Skin epidermis (tissue), 12 donors: ENCODE measurements at regions not wholly inside any gene's neighbourhood (a gene's known extent, or its start where the extent isn't known, plus 50 kb on each side); places are given as distances from the start of the nearest gene placed in this dataset.
"Not testable (repeated sequence)": the region's sequence is repeated elsewhere in the genome, so short reads cannot be mapped to it uniquely, and the experiment has no call there.

ENCODE experiments used
- H3K27ac ChIP-seq, 21 experiments: fragments of 200-600 bp; sonication (generic) in 11 of 21; one replicate each; pipeline ENCODE4 v1.5.0; 2020; ENCODE audit warnings: mild to moderate bottlenecking in 3 of 21, inconsistent platforms in 2 of 21, moderate library complexity in 2 of 21
- H3K4me3 ChIP-seq, 7 experiments: fragments of 200-600 bp; sonication (generic) in 2 of 7; one replicate each; pipeline ENCODE4 v1.5.0; 2020; ENCODE audit warnings: inconsistent platforms in 2 of 7, mild to moderate bottlenecking in 2 of 7, moderate library complexity in 1 of 7

DNA sequence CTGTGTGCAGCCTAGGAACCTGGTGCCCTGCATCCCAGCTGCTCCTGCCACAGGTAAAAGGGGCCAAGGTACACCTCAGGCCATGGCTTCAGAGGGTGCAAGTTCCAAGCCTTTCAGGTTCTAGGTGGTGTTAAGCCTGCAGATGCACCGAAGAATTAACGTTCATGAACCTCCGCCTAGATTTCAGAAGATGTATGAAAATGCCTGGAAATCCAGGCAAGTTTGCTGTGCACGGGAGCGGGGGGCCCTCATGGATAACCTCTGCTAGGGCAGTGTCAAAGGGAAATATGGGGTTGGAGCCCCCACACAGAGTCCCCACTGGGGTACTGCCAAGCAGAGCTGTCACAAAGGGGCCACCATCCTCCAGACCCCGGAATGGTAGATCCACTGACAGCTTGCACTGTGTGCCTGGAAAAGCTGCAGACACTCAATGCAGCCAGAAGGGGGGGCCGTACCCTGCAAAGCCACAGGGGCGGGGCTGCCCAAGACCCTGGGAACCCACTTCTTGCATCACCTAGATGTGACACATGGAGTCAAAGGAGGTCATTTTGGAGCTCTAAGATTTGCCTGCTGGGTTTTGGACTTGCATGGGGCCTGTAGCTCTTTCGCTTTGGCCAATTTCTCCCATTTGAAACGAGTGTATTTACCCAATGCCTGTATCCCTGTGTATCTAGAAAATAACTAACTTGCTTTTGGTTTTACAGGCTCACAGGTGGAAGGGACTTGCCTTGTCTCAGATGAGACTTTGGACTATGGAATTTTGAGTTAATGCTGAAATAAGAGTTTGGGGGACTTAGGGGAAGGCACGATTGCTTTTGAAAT is 145.2 kb upstream of the C1QTNF3 start:
- H3K27ac ChIP-seq, H3K4me3 ChIP-seq: not testable (repeated sequence)

DNA sequence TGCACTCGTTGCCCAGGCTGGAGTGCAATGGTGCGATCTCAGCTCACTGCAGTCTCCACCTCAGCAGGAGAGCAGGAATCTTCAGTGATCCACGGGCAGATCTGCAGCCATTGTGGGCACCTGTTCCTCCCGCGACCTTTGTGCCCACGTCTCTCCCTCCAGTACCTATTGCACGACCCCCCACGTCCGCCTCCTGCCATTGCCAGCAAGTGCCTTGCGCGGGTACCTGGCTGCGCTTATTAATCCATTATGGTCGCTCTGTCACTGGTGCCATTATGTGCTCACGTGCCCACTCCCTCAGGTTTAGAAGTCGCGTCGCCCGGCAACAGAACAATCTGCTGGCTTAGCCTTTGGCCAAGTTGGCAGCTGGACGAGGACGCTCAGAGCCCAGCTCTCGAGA is 146.2 kb upstream of the C1QTNF3 start:
- H3K27ac ChIP-seq, H3K4me3 ChIP-seq: not testable (repeated sequence)

DNA sequence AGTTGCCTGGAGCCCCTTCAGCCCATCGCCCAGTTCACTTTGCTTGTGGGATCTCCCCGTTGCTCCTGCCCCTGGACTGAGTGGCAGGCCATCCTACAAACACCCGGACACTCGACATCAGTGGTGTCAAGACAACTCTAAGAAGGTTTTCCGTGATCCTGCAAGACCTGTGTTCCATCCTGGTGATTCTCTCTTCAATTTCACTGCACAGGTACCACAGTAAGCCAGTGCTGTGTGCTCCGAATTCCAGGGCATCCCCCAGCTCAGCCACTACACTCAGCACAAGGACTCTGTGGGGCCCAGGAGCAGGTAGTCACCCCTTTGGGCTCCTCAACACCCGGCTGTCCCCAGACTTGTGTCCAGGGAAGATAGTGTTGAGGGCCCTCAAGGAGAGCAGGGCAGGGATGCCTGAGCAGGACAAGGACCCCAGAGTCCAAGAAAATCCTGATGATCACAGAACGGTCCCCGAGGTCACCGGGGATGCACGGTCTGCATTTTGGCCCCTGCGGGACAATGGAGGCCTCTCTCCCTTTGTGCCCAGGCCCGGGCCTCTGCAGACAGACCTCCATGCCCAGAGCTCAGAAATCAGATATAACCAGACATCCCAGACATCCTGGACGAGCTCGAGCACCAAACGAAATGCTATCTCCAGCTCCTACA is 146.9 kb upstream of the C1QTNF3 start:
- not testable (repeated sequence) for H3K4me3 ChIP-seq, H3K27ac ChIP-seq

DNA sequence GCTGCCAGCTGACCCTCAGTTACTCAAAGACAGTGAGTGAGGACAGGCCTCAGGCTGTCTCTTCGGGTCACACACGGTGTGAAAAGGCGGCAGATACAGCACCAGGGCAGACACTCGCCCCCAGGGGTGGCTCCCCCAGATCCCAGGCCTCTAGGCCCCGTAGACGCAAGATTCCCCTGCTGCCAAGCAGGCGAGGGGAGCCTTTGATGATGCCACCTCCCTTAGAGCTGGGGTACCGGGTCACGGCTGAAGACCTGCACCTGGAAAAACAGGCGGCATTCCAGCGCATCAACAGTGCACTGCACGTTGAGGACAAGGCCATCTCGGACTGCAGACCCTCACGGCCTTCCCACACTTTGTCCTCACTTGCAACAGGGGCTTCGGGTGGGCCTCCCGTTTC is 147.5 kb upstream of the C1QTNF3 start:
- not testable (repeated sequence) for H3K27ac ChIP-seq

DNA sequence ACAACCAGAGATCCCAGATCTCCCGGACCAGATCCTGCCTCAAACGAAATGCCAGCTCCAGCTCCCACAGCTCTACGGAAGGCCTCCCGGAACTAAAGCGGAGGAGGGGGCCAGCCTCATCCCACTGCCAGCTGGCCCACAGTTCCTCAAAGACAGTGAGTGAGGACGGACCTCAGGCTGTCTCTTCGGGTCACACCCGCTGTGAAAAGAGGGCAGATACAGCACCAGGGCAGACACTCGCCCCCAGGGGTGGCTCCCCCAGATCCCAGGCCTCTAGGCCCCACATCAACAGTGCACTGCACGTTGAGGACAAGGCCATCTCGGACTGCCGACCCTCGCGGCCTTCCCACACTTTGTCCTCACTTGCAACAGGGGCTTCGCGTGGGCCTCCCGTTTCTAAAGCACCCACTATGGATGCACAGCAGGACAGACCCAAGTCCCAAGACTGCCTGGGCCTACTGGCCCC is 148.3 kb upstream of the C1QTNF3 start:
- H3K27ac ChIP-seq, H3K4me3 ChIP-seq: not testable (repeated sequence)

More for the DNA sequence above, 147.5 kb upstream of the C1QTNF3 start:
- H3K4me3 ChIP-seq, result not testable (repeated sequence)

DNA sequence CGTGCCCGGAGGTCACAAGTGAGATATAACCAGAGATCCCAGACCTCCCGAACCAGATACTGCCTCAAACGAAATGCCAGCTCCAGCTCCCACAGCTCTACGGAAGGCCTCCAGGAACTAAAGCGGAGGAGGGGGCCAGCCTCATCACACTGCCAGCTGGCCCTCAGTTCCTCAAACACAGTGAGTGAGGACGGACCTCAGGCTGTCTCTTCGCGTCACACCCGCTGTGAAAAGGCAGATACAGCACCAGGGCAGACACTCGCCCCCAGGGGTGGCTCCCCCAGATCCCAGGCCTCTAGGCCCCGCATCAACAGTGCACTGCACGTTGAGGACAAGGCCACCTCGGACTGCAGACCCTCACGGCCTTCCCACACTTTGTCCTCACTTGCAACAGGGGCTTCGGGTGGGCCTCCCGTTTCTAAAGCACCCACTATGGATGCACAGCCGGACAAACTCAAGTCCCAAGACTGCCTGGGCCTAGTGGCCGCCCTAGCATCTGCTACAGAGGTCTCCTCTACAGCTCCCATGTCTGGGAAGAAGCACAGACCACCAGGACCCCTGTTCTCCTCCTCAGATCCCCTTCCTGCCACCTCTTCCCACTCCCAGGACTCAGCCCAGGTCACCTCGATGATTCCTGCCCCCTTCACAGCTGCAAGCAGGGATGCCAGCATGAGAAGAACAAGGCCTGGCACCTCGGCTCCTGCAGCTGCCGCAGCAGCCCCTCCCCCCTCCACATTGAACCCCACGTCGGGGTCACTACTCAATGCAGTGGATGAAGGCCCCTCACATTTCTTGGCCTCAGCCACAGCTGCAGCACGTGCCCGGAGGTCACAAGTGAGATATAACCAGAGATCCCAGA is 149.3 kb upstream of the C1QTNF3 start:
- H3K4me3 ChIP-seq, H3K27ac ChIP-seq: not testable (repeated sequence)

DNA sequence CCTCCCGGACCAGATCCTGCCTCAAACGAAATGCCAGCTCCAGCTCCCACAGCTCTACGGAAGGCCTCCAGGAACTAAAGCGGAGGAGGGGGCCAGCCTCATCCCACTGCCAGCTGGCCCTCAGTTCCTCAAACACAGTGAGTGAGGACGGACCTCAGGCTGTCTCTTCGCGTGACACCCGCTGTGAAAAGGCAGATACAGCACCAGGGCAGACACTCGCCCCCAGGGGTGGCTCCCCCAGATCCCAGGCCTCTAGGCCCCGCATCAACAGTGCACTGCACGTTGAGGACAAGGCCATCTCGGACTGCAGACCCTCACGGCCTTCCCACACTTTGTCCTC is 149.9 kb upstream of the C1QTNF3 start:
- H3K4me3 ChIP-seq, H3K27ac ChIP-seq: not testable (repeated sequence)

DNA sequence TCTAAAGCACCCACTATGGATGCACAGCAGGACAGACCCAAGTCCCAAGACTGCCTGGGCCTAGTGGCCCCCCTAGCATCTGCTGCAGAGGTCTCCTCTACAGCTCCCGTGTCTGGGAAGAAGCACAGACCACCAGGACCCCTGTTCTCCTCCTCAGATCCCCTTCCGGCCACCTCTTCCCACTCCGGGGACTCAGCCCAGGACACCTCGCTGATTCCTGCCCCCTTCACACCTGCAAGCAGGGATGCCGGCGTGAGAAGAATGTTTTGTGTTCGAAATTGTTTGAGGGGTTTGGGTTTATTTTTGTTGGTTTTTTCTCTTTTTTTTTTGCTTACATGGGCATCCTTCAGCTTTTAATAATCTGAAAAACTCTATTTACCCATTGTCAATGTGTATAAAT is 150.3 kb upstream of the C1QTNF3 start:
- not testable (repeated sequence) for H3K27ac ChIP-seq, H3K4me3 ChIP-seq

DNA sequence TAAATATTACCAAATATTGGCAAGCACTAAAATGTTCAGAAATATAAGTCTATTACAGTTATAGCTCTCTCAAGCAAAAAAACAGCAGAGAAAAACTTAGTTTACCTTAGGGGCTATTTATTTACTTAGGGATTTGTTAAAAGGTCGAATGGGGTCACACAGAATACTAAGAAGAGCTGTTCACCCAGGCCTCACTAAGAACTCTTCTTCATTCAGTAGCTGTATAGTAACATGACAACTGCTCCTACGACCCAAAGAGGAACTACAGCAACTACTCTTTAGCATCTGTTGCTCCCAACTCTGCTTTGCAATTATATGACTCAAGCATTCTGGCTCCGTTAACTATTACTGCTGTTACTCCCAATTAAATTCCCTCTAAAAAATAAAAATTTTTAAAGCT is 150.8 kb upstream of the C1QTNF3 start:
- not testable (repeated sequence) for H3K4me3 ChIP-seq, H3K27ac ChIP-seq

DNA sequence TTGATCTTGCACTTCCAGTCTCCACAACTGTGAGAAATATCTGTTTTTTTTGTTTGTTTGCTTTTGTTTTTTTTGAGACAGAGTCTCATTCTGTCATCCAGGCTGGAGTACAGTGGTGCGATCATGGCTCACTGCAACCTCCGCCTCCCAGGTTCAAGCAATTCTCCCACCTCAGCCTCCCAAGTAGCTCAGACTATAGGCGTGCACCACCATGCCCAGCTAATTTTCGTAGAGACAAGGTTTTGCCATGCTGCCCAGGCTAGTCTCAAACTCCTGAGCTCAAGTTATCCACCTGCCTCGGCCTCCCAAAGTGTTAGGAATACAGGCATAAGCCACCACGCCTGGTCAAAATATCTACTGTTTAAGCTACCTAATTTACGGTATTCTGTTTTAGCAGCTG is 153.1 kb upstream of the C1QTNF3 start:
- not testable (repeated sequence) for H3K27ac ChIP-seq, H3K4me3 ChIP-seq

DNA sequence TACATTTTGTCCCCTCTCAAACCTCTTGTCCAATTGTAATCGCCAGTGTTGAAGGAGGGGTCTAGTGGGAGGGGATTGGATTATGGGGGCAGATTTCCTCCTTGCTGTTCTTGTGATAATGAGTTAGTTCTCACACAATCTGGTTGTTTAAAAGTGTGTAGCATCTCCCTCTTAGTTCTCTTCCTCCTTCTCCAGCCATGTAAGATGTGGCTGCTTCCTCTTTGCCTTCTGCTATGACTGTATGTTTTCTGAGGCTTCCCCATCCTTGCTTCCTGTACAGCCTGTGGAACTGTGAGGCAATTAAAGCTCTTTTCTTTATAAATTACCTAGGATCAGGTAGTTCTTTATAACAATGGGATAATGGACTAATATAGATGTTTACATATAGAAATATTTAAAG is 162.3 kb upstream of the C1QTNF3 start:
- not testable (repeated sequence) for H3K27ac ChIP-seq, H3K4me3 ChIP-seq

DNA sequence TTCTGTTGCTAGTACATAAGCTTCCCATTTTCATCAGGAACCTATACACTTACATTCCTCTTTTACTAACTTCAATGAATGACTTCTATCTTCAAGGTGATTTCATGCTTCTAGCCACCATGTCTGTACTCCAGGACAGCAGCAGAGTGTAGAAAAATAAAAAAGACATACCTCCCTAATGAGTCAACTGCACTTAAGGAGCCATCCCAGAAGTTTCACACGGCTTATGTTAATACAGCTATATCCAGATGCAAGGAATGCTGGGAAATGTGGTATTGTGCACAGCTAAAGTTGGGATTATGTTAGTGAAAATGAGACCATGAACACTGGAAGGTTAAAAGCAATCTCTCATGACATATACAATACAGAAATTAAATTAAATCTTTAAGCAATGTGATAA is 174.4 kb upstream of the C1QTNF3 start:
- not testable (repeated sequence) for H3K27ac ChIP-seq, H3K4me3 ChIP-seq

DNA sequence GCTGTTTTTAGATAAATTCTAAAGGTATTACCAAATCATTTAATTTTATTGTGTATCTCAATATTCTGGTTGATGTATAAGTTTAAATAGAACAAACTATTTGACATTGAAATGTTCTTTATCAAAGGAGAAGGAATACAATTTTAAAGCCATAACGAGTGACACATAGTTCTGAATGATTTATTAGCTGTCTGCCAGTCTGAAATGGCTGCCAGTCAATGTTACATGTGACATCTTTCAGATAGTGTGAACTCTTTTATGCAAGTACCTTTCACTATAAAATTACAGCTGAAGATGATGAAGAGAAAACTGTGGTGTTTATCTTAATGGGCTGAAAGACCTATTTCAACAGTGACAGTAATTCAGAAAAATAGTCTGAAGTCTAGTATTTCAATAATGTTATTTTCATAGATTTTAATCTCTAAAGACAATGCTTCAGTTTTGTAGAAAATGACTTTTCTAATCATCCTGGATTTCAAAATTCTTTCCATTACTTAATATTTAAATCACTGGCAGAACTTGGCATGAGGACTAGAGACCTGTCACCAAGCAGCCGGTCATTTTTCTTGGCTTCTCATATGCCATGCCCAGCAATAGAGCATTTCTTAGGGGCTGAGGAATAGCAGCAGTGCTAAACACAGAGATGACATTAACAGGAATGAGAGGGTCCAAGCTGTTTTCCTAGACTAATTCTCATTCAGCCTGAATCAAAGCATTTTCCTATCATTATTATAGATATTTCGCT is 178.5 kb upstream of the C1QTNF3 start:
- H3K4me3 ChIP-seq, H3K27ac ChIP-seq: not testable (repeated sequence)

DNA sequence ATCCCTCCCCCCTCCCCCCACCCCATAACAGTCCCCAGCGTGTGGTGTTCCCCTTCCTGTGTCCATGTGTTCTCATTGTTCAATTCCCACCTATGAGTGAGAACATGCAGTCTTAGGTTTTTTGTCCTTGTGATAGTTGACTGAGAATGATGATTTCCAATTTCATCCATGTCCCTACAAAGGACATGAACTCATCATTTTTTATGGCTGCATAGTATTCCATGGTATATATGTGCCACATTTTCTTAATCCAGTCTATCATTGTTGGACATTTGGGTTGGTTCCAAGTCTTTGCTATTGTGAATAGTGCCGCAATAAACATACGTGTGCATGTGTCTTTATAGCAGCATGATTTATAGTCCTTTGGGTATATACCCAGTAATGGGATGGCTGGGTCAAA is 180.1 kb upstream of the C1QTNF3 start:
- H3K27ac ChIP-seq, H3K4me3 ChIP-seq: not testable (repeated sequence)

DNA sequence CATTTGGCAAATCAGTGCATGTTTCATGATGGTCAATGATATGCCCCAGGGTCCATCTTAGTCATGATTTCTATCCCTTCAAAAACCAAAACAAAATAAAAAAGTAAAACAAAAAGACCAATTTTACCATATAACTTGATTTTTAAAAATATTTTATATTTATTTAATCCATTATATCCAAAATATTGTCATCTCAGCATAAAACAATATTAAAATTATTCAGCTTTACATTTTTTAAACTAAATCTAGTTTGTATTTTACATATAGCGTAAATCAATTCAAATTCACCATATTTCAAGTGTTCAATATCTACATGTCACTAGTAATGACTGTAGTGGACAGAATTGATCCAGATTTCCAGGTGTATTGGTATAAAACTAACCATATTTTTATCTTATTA is 187.4 kb upstream of the C1QTNF3 start:
- H3K27ac ChIP-seq, H3K4me3 ChIP-seq: not testable (repeated sequence)

DNA sequence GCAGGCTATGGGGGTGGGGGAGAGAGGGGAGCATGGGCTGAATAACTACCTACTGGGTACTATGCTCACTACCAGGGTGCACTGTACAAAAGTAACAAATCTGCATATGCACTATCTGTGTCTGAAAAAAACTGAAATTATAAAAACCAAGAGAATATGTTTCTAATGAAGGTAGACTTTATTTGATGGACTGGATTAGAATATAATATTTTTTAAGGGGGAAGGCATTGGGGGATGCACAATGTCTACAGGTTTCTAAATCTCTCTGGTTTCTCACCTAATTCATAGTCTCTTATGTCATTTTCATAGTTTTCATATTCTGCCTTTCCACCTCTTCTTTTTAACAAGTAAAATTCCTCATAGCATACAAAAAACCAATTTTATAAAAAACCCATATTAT is 200.8 kb upstream of the C1QTNF3 start:
- peak overlapping the region in 10 of 21 experiments; percentile 47 to 95 (median 90) for H3K27ac ChIP-seq
- H3K4me3 ChIP-seq, result peak overlapping the region in 5 of 7 experiments; percentile 40 to 59 (median 54)

DNA sequence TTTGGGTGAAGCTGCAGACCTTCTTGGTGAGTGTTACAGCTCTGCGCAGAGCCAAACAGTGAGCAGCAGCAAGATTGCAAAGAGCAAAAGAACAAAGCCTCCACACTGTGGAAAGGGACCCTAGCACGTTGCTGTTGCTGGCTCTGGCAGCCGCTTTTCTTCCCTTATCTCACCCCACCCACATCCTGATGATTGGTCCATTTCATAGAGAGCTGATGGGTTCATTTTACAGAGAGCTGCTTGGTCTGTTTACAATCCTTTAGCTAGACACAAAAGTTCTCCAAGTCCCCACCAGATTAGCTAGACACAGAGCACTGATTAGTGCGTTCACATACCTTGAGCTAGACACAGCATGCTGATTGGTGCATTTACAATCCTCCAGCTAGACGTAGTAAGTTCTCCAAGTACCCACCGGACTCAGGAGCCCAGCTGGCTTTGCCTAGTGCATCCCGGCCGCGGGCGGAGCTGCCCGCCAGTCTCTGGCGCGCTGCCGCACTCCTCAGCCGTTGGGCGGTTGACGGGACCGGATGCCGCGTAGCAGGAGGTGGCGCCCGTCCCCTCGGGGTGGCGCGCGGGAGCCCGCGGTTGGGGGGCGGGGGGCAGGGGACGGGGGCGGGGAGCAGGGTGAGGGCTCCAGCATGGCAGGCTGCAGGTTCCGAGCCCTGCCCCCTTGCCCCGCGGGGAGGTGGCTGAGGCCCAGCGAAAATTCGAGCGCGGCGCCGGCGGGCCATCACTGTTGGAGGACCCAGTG is 201.4 kb upstream of the C1QTNF3 start:
- peak overlapping the region; percentile 40 to 59 (median 53) for H3K4me3 ChIP-seq
- H3K27ac ChIP-seq, result peak overlapping the region; percentile 46 to 95 (median 88)

DNA sequence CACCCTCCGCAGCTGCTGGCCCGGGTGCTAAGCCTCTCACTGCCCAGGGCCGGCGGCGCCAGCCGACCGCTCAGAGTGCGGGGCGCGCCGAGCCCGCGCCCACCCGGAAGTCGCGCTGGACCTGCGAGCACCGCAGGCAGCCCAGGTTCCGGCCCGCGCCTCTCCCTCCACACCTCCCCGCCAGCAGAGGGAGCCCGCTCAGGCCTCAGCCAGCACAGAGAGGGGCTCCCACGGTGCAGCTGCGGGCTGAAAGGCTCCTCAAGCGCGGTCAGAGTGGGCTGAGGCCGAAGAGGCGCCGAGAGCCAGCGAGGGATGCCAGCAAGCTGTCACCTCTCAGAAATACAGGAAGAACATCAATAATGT is 202.0 kb upstream of the C1QTNF3 start:
- peak overlapping the region; percentile 40 to 59 (median 53) for H3K4me3 ChIP-seq
- H3K27ac ChIP-seq, result peak overlapping the region; percentile 46 to 95 (median 88)

DNA sequence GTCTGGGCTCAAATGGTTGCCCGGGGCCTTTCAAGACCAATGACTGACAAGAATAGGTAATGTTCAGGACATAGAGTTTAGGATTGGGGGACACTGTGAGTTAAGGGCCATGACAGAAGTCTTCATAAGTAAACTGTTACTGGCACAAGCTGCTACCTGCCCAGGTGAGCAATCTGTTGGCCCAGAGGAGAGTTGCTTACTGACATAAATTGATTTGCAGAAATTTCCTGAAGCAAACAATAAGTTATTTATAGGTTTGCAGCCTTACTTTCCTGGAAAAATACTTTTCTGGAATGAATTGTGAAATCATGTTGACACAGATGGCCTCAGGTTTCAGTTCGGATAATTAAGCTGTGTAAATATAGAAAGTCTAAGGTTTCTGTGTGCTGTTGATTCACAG is 202.8 kb upstream of the C1QTNF3 start:
- peak overlapping the region in 3 of 7 experiments; percentile 14 to 35 (median 30) for H3K4me3 ChIP-seq
- H3K27ac ChIP-seq, result peak overlapping the region in 14 of 21 experiments; percentile 17 to 77 (median 60)
